ENCODE measurements at regions not wholly inside any gene's neighbourhood (a gene's known extent, or its start where the extent isn't known, plus 50 kb on each side); places are given as distances from the start of the nearest gene placed in this dataset.

GRCh38 chr14:34222867-34223266 lies 239.2 kb downstream of the SPTSSA start:
- TF ChIP-seq, protein P1, sequence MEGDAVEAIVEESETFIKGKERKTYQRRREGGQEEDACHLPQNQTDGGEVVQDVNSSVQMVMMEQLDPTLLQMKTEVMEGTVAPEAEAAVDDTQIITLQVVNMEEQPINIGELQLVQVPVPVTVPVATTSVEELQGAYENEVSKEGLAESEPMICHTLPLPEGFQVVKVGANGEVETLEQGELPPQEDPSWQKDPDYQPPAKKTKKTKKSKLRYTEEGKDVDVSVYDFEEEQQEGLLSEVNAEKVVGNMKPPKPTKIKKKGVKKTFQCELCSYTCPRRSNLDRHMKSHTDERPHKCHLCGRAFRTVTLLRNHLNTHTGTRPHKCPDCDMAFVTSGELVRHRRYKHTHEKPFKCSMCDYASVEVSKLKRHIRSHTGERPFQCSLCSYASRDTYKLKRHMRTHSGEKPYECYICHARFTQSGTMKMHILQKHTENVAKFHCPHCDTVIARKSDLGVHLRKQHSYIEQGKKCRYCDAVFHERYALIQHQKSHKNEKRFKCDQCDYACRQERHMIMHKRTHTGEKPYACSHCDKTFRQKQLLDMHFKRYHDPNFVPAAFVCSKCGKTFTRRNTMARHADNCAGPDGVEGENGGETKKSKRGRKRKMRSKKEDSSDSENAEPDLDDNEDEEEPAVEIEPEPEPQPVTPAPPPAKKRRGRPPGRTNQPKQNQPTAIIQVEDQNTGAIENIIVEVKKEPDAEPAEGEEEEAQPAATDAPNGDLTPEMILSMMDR (conservative IDR thresholded peaks at IDR 0.05 in 1 of 2, IDR thresholded peaks at IDR 0.05 in 1 of 2; ENCODE audit: low read depth in 1 of 2, low read length in 2 of 2): no peak
- no peak for TF ChIP-seq EZH2 (IDR thresholded peaks at IDR 0.05; ENCODE audit: low read length, missing control alignments)
